ENCODE measurements at regions not wholly inside any gene's neighbourhood (a gene's known extent, or its start where the extent isn't known, plus 50 kb on each side); places are given as distances from the start of the nearest gene placed in this dataset.

DNA sequence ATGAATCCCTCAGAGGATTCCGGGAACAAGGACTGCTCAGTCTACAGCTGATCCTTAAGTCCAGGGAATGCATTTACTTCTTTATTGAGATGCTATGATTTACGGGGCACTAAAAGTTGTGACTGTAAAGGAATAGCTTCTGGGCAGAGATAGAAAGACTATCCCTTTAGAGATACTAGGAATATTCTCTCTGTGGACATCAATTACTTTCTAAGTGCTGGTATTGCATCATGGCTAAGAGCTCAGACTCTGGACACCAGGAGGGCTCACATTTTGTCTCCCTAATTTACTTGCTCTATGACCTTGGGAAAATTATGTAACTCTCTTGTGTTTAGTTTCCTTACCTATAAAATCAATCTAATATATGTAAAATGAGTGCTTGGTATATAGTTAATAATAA is 131.4 kb downstream of the AKAIN1 start:
- Histone ChIP-seq H3K4me3 (no peak overlapping the region), H3K9me3 (no peaks in the 10 kb centered on the region), H3K36me3 (ENCODE audit: low read depth) (no peaks in the 10 kb centered on the region), H3K4me1 (ENCODE audit: low read depth) (no peaks in the 10 kb centered on the region)
- ATAC-seq (no peak), DNase-seq (no peak)
- intact Hi-C loops (cut with DNase I, micrococcal nuclease) = no loop called here
- TF ChIP-seq, protein P1, sequence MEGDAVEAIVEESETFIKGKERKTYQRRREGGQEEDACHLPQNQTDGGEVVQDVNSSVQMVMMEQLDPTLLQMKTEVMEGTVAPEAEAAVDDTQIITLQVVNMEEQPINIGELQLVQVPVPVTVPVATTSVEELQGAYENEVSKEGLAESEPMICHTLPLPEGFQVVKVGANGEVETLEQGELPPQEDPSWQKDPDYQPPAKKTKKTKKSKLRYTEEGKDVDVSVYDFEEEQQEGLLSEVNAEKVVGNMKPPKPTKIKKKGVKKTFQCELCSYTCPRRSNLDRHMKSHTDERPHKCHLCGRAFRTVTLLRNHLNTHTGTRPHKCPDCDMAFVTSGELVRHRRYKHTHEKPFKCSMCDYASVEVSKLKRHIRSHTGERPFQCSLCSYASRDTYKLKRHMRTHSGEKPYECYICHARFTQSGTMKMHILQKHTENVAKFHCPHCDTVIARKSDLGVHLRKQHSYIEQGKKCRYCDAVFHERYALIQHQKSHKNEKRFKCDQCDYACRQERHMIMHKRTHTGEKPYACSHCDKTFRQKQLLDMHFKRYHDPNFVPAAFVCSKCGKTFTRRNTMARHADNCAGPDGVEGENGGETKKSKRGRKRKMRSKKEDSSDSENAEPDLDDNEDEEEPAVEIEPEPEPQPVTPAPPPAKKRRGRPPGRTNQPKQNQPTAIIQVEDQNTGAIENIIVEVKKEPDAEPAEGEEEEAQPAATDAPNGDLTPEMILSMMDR (IDR thresholded peaks at IDR 0.05) = no peak

DNA sequence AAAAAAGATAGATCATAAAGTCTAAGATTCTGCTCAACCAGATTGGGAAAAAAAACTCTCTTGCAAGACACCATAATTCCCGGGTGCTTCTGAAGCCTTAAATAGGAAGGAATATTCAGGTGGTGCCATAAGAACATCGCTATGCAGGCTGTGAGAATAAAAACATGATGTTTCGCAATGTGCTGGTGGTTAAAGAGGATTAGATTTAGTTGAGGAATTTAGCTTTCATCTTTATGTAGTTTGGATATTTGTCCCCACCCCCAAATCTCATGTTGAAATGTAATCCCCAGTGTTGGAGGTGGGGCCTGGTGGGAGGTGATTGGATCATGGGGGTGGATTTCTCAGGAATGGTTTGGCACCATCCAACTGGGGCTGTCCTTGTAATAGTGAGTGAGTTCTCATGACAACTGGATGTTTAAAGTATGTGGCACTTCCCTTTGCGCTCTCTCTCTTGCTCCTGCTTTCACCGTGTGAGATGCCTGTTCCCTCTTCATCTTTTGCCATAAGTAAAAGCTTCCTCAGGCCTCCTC is 132.2 kb downstream of the AKAIN1 start:
- no peak for ATAC-seq
- no peaks in the 10 kb centered on the region for H3K9me3 ChIP-seq
- intact Hi-C loops (cut with DNase I, micrococcal nuclease) = no loop called here

DNA sequence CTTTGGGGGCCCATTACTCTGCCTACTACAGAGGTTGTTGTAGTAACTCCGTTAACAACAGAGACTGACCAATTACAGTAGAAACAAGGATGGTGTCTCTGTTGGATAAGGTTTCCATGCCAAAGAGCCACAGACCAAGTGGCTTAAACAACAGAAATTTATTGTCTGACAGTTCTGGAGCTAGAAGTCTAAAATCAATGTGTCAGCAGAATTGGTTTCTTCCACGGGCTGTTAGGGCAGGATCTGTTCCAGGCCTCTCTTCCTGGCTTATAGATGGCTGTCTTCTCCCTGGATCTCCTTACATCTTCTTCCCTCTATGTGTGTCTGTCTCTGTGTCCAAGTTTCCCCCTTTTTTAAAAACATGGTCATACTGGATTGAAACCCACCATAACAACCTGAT is 135.3 kb downstream of the AKAIN1 start:
- TF ChIP-seq, protein P1 (IDR thresholded peaks at IDR 0.05) = no peak
- no peaks in the 10 kb centered on the region for H3K36me3 ChIP-seq (ENCODE audit: low read depth)
- ATAC-seq (no peak), DNase-seq (no peak)
- no peak overlapping the region for H3K4me3 ChIP-seq
- H3K9me3 ChIP-seq = no peaks in the 10 kb centered on the region
- intact Hi-C loops (cut with DNase I, micrococcal nuclease) = no loop called here
- no peaks in the 10 kb centered on the region for H3K4me1 ChIP-seq (ENCODE audit: low read depth)

More for the DNA sequence above, 132.2 kb downstream of the AKAIN1 start:
- no peaks in the 10 kb centered on the region for H3K36me3 ChIP-seq (ENCODE audit: low read depth)
- TF ChIP-seq, protein P1 (IDR thresholded peaks at IDR 0.05) = no peak
- DNase-seq = no peak
- no peaks in the 10 kb centered on the region for H3K4me1 ChIP-seq (ENCODE audit: low read depth)
- no peak overlapping the region for H3K4me3 ChIP-seq

DNA sequence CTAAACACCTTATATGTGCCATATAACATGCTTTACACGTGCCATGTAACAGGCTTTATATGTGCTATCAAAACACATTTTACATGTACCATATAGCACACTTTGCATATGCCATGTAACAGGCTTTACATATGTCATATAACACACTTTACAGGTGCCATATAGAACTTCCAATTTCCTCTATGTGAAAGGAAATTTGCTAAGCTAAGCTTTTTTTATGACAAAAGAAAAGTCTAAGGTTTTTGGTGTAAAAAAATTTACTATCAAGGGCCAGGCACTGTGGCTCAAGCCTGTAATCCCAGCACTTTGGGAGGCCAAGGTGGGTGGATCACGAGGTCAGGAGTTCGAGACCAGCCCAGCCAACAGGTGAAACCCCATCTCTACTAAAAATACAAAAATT is 136.5 kb downstream of the AKAIN1 start:
- Histone ChIP-seq H3K36me3 (ENCODE audit: low read depth) (no peaks in the 10 kb centered on the region), H3K9me3 (no peaks in the 10 kb centered on the region), H3K4me1 (ENCODE audit: low read depth) (no peaks in the 10 kb centered on the region), H3K4me3 (no peak overlapping the region)
- TF ChIP-seq, protein P1 (IDR thresholded peaks at IDR 0.05) = no peak
- DNase-seq (no peak), ATAC-seq (no peak)
- intact Hi-C loops (cut with DNase I, micrococcal nuclease) = no loop called here

DNA sequence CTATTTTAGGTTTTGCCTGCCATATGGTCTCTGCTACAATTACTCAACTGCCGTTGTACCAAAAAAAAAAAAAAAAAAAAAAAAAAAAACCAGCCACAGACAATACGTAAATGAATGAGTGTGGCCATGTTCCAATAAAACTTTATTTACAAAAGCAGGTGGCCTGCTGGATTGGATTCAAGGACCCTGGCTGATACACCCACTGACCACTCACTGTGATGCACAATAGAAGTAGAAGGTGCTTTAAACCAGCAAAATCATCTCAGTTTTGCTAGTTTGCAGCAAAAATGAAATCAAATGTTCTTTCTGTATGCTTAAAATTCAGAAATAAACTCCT is 137.4 kb downstream of the AKAIN1 start:
- TF ChIP-seq, protein P1 (IDR thresholded peaks at IDR 0.05) = no peak
- no peaks in the 10 kb centered on the region for H3K4me1 ChIP-seq (ENCODE audit: low read depth)
- no peak overlapping the region for H3K4me3 ChIP-seq
- no peaks in the 10 kb centered on the region for H3K9me3 ChIP-seq
- DNase-seq = no peak
- intact Hi-C loops (cut with DNase I, micrococcal nuclease) = no loop called here
- H3K36me3 ChIP-seq (ENCODE audit: low read depth) = no peaks in the 10 kb centered on the region
- ATAC-seq = no peak
